Ishikawa (cell line): ENCODE measurements at regions not wholly inside any gene's neighbourhood (a gene's known extent, or its start where the extent isn't known, plus 50 kb on each side); places are given as distances from the start of the nearest gene placed in this dataset.

ENCODE experiments used
- CEBPB ChIP-seq: IDR thresholded peaks from 2 replicates; pipeline ENCODE4 v1.6.1; 2012
- CREB1 ChIP-seq: IDR thresholded peaks from 2 replicates; pipeline ENCODE4 v1.6.1; 2012; ENCODE audit warnings: low read depth
- EGR1 ChIP-seq: IDR thresholded peaks from 2 replicates; pipeline ENCODE4 v1.6.1; 2012
- EP300 ChIP-seq: IDR thresholded peaks from 2 replicates; pipeline ENCODE4 v1.6.1; 2012; ENCODE audit warnings: borderline replicate concordance
- FOXM1 ChIP-seq: IDR thresholded peaks from 2 replicates; pipeline ENCODE4 v1.6.1; 2012; ENCODE audit warnings: low read depth, borderline replicate concordance
- MAX ChIP-seq: IDR thresholded peaks from 2 replicates; pipeline ENCODE4 v1.6.1; 2012
- NFIC ChIP-seq: IDR thresholded peaks from 2 replicates; pipeline ENCODE4 v1.6.1; 2012
- RAD21 ChIP-seq: IDR thresholded peaks from 2 replicates; pipeline ENCODE4 v1.6.1; 2012; ENCODE audit warnings: low read depth
- TAF1 ChIP-seq: IDR thresholded peaks from 2 replicates; pipeline ENCODE4 v1.6.1; 2012; ENCODE audit warnings: low read depth, mild to moderate bottlenecking
- TCF12 ChIP-seq: IDR thresholded peaks from 2 replicates; pipeline ENCODE4 v1.6.1; 2012; ENCODE audit warnings: low read depth
- TEAD4 ChIP-seq: IDR thresholded peaks from 2 replicates; pipeline ENCODE4 v1.6.1; 2012
- YY1 ChIP-seq: IDR thresholded peaks from 2 replicates; pipeline ENCODE4 v1.6.1; 2012; ENCODE audit warnings: low read depth
- ZBTB7A ChIP-seq: IDR thresholded peaks from 2 replicates; pipeline ENCODE4 v1.6.1; 2012; ENCODE audit warnings: low read depth
- TF ChIP-seq, protein P1 (sequence below): IDR thresholded peaks from 2 replicates; pipeline ENCODE4 v1.6.1; 2012; ENCODE audit warnings: low read depth, mild to moderate bottlenecking
- TF ChIP-seq, protein P2 (sequence below): IDR thresholded peaks from 2 replicates; pipeline ENCODE4 v1.6.1; 2012

GRCh38 chr6:90384720-90385119, 88.1 kb upstream of the BACH2 start:
- TF ChIP-seq, protein P1, sequence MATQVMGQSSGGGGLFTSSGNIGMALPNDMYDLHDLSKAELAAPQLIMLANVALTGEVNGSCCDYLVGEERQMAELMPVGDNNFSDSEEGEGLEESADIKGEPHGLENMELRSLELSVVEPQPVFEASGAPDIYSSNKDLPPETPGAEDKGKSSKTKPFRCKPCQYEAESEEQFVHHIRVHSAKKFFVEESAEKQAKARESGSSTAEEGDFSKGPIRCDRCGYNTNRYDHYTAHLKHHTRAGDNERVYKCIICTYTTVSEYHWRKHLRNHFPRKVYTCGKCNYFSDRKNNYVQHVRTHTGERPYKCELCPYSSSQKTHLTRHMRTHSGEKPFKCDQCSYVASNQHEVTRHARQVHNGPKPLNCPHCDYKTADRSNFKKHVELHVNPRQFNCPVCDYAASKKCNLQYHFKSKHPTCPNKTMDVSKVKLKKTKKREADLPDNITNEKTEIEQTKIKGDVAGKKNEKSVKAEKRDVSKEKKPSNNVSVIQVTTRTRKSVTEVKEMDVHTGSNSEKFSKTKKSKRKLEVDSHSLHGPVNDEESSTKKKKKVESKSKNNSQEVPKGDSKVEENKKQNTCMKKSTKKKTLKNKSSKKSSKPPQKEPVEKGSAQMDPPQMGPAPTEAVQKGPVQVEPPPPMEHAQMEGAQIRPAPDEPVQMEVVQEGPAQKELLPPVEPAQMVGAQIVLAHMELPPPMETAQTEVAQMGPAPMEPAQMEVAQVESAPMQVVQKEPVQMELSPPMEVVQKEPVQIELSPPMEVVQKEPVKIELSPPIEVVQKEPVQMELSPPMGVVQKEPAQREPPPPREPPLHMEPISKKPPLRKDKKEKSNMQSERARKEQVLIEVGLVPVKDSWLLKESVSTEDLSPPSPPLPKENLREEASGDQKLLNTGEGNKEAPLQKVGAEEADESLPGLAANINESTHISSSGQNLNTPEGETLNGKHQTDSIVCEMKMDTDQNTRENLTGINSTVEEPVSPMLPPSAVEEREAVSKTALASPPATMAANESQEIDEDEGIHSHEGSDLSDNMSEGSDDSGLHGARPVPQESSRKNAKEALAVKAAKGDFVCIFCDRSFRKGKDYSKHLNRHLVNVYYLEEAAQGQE: no peak
- no peak for TF ChIP-seq TAF1
- TF ChIP-seq TEAD4: no peak
- TF ChIP-seq, protein P2, sequence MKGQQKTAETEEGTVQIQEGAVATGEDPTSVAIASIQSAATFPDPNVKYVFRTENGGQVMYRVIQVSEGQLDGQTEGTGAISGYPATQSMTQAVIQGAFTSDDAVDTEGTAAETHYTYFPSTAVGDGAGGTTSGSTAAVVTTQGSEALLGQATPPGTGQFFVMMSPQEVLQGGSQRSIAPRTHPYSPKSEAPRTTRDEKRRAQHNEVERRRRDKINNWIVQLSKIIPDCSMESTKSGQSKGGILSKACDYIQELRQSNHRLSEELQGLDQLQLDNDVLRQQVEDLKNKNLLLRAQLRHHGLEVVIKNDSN: no peak
- no peak for TF ChIP-seq ZBTB7A
- TF ChIP-seq FOXM1: no peak
- TF ChIP-seq EP300: no peak
- no peak for TF ChIP-seq CREB1
- TF ChIP-seq TCF12: no peak
- TF ChIP-seq YY1: no peak
- no peak for TF ChIP-seq RAD21
- TF ChIP-seq EGR1: no peak
- TF ChIP-seq MAX: no peak
- no peak for TF ChIP-seq CEBPB
- TF ChIP-seq NFIC: no peak

DNA sequence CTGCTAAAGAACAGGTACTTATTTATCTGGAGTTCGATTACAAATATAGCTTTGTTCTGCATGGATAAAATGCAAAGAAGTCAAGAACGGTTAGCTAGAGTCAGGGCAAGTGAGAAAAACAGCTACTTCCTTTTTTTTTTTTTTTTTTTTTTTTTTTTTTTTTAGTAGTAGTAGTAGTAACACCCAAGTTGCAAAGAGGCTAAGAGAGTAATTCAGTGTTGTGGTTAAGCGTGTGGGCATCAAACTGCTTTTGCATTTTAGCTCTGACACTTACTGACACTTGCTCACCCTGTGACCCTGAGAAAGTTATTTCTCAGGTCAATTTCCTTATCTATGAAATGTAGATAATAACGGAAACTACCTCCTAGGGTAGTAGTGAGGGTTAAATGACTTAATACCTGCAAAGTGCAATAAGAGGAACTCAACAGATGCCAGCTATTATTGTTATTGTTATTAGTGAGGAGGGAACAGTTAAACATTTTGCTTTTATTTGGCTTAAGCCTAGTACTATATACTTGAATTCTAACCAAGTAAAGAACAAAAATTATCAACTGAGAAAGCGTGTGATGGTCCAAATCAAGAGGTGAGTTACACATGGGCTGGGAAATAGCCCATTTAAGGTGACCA, 86.7 kb upstream of the BACH2 start:
- TF ChIP-seq TAF1 (no peak), EP300 (no peak), FOXM1 (no peak), EGR1 (no peak), CEBPB (no peak), CREB1 (no peak), ZBTB7A (no peak), MAX (no peak), RAD21 (no peak)
- TF ChIP-seq, protein P1: no peak
- TF ChIP-seq, protein P2: no peak

- TF ChIP-seq NFIC (no peak), YY1 (no peak), RAD21 (no peak), CEBPB (no peak), FOXM1 (no peak), TAF1 (no peak), TCF12 (no peak)
- TF ChIP-seq, protein P2: no peak
- TF ChIP-seq, protein P1: no peak
These were observed 86.1 kb upstream of the BACH2 start for GRCh38 chr6:90382760-90383159.

DNA sequence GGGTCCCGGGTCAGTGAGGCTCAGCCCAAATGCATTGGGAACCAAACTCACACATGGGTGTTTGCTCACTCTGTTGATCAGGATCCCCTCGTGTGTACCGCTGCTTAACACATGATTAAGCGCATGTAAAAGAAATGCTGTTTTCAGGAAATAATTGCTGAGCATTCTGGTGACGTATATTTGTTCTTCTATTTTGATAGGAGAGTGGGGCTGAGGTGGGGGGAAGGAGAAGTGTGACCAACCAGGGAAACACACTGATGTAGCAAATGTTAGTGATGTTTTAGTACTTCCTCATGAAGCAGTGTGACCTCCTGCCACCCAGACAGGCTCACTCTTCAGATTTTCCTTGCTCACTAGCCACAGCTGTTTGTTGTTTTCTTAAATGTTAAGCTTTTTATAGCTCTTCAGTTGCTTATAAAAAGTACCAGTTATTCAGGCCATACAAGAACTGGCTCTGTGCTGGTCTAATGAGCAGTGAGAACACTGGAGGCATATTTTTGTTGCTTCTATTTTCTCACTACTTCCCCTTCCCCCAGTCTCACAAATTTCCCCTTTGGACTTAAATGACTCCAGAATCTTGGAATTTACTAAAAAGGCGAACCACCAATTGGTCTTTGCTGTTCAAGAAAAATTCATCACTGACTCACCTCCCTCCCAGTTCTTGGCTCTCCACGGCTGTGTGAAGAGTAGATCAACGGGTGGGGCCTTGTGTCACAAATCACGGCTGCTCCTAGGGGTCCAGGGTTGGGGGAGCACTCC, 79.2 kb upstream of the BACH2 start:
- TF ChIP-seq EGR1 (no peak), YY1 (no peak), NFIC (no peak), TEAD4 (no peak), RAD21 (no peak), CREB1 (no peak), EP300 (no peak)
- TF ChIP-seq, protein P1: no peak
